SK-N-MC (cell line): ENCODE measurements at regions not wholly inside any gene's neighbourhood (a gene's known extent, or its start where the extent isn't known, plus 50 kb on each side); places are given as distances from the start of the nearest gene placed in this dataset.
"Not testable (repeated sequence)": the region's sequence is repeated elsewhere in the genome, so short reads cannot be mapped to it uniquely, and the experiment has no call there.

Source experiments
- DNase-seq: peaks from one replicate; pipeline ENCODE4 v3.0.0-alpha.2; 2011; ENCODE audit warnings: low read depth, low spot score
- H3K27ac ChIP-seq: fragments of 200-600 bp; sonication (generic); 2 replicates; pipeline ENCODE4 v1.5.1; 2016; ENCODE audit warnings: mixed run types
- H3K36me3 ChIP-seq: fragments of 200-600 bp; sonication (generic); 2 replicates; pipeline ENCODE4 v1.6.1; 2017; ENCODE audit warnings: antibody characterized with exemption, low read length, mixed read lengths; ENCODE audit not compliant: insufficient read depth
- H3K4me3 ChIP-seq: fragments of 200-600 bp; sonication (generic); 2 replicates; pipeline ENCODE4 v1.5.1; 2016
- H3K9ac ChIP-seq: fragments of 200-600 bp; sonication (generic); 2 replicates; pipeline ENCODE4 v1.8.0; 2017; ENCODE audit warnings: mixed run types, mixed read lengths; ENCODE audit not compliant: insufficient read length
- H3K9me3 ChIP-seq: fragments of 200-600 bp; sonication (generic); 2 replicates; pipeline ENCODE4 v1.6.1; 2017; ENCODE audit warnings: low read depth, mild to moderate bottlenecking, antibody characterized with exemption, low read length, moderate library complexity, mixed read lengths
- EZH2 ChIP-seq: fragments of 200-600 bp; sonication (generic); IDR thresholded peaks from one replicate; pipeline ENCODE4 v1.6.1; 2017; ENCODE audit warnings: antibody characterized with exemption
- FOXP2 ChIP-seq: optimal IDR thresholded peaks from 2 replicates; pipeline ENCODE3; 2011; ENCODE audit warnings: mild to moderate bottlenecking, moderate library complexity; ENCODE audit not compliant: insufficient read depth; ENCODE audit errors: extremely low read length, control extremely low read depth
- POLR2AphosphoS5 ChIP-seq: IDR thresholded peaks from 2 replicates; pipeline ENCODE4 v1.6.1; 2012; ENCODE audit warnings: mild to moderate bottlenecking, low read depth, low read length, borderline replicate concordance

DNA sequence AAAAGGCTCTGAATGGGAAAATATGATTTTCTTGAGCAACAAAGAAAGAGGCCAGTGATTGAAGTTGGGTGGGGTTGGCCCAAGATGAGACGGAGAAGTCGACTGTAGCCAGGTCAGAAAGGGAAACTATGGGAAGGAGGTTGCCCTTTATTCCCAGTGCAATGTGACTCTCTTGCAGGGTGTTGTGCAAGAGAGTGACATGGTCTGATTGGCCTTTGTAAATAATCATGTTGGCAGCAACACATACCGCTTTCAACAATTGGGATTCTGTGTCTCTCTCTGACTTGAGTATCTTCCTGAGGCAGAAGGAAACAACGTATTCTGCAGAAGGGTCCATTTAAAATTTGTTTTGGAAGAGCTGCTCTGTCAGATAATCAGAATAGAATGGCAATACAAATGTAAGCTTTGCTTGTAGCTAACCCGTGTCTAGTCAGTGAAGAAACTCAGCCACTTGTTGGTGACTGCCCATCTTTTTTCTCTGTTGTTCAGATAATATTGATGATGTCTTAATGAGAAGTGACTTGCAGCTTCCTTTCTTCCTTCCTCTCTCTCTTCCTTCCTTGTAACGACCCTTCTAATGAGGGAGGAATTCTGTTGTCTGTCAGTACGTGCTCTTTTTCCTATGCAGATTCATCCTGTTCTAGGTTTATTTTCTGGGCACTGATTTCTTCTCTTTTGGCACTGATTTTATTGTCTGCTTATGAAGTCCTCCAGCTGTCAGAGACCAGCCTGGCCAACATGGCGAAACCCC, 311.0 kb upstream of the FAM98A start:
- no peaks in the 10 kb centered on the region for H3K9me3 ChIP-seq
- H3K9ac ChIP-seq: no peak overlapping the region
- TF ChIP-seq FOXP2 (no peak), POLR2AphosphoS5 (no peak), EZH2 (no peak)
- DNase-seq: no peak
- H3K27ac ChIP-seq: no peak overlapping the region
- no peaks in the 10 kb centered on the region for H3K36me3 ChIP-seq
- no peak overlapping the region for H3K4me3 ChIP-seq

DNA sequence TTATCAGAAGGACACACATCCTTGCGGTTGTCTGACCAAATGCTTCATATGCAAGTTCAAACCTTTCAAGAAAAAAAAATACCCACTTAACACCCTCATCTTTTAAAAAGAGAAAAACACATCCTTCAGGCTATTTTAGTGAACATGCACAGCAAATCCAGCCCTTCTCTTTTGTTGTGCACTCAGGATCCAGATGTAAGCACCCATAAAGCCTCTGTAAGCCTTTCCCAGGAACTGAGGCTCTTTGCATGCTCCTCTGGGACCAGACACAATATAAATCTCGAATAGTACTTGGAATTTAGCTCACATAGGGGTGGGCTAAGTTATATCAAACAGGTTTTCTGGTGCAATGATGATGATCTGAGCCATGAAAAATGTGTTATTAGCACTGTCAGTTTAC, 308.8 kb upstream of the FAM98A start:
- no peak overlapping the region; the same call in 1 of the 2 replicates for H3K27ac ChIP-seq
- no peak overlapping the region for H3K9ac ChIP-seq
- no peaks in the 10 kb centered on the region for H3K36me3 ChIP-seq
- no peaks in the 10 kb centered on the region for H3K9me3 ChIP-seq
- TF ChIP-seq EZH2 (no peak), FOXP2 (no peak), POLR2AphosphoS5 (no peak)
- no peak for DNase-seq
- no peak overlapping the region for H3K4me3 ChIP-seq

DNA sequence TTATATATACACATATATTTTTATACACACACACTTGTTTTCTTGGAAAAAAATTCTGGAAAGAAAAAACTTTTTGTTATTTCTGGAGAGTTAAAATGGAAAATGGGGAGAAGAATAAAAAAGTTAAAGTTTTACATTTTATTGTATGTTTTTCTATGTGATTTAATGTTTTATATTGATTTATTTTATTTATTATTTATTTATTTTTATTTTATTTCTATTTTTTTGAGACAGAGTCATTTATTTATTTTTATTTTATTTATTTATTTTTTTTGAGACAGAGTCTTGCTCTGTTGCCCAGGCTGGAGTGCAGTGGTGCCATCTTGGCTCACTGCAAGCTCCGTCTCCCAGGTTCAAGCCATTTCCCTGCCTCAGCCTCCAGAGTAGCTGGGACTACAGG, 307.0 kb upstream of the FAM98A start:
- H3K27ac ChIP-seq, DNase-seq, H3K9me3 ChIP-seq, H3K4me3 ChIP-seq, H3K9ac ChIP-seq, H3K36me3 ChIP-seq: not testable (repeated sequence)

DNA sequence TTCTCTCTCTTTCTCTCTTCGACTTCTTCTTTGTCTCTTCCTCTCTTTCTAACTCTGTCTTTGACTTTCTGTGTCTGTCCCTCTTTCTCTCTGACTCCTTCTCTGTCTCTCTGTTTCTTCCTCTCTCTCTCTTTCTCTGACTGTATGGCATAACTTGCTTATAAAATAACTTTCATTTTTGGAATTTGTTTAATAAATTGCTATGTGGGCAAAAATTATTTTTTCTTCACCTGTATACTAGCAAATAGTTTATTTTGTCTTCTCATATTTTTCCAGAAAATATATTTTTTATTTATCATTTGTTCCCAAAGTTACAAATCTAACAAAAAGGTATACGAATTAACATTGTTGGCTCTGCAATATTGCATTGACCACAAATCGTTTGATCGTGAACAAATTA, 305.7 kb upstream of the FAM98A start:
- no peak for DNase-seq
- H3K4me3 ChIP-seq: no peak overlapping the region
- no peak overlapping the region for H3K9ac ChIP-seq
- H3K27ac ChIP-seq: no peak overlapping the region
- TF ChIP-seq POLR2AphosphoS5 (no peak), FOXP2 (no peak), EZH2 (no peak)
- no peaks in the 10 kb centered on the region for H3K9me3 ChIP-seq
- no peaks in the 10 kb centered on the region for H3K36me3 ChIP-seq

DNA sequence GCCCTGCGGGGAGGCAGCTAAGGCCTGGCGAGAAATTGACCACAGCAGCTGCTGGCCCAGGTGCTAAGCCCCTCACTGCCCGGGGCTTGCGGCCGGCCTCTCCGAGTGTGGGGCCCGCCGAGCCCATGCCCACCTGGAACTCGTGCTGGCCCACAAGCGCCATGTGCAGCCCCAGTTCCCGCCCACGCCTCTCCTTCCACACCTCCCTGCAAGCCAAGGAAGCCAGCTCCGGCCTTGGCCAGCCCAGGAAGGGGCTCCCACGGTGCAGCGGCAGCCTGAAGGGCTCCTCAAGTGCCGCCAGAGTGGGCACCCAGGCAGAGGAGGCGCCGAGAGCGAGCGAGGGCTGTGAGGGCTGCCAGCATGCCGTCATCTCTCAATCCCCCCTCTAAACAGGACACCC, 304.6 kb upstream of the FAM98A start:
- TF ChIP-seq EZH2: no peak
- no peak for TF ChIP-seq FOXP2
- TF ChIP-seq POLR2AphosphoS5: no peak
- Histone ChIP-seq H3K27ac (no peak overlapping the region), H3K4me3 (no peak overlapping the region), H3K36me3 (no peaks in the 10 kb centered on the region), H3K9ac (no peak overlapping the region), H3K9me3 (no peaks in the 10 kb centered on the region)
- no peak for DNase-seq

DNA sequence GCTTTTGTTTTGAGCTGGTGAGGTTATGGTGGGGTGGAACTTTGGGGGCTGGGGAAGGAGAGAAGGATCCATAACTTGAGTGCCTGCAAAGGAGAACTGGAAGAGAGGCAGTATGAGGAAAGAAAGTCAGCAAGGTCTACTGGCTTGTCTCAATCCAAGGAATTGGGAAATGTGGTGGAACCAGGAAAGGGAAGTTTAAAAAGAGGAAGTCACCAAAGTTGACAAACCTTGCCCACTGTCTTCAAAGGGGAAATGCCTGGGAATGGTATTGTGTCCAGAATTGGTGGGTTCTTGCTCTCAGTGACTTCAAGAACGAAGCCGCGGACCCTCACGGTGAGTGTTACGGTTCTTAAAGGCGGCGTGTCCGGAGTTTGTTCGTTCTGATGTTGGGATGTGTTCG, 304.1 kb upstream of the FAM98A start:
- no peak overlapping the region for H3K4me3 ChIP-seq
- TF ChIP-seq EZH2 (no peak), FOXP2 (no peak), POLR2AphosphoS5 (no peak)
- H3K27ac ChIP-seq: no peak overlapping the region
- no peak for DNase-seq
- no peaks in the 10 kb centered on the region for H3K36me3 ChIP-seq
- no peaks in the 10 kb centered on the region for H3K9me3 ChIP-seq
- H3K9ac ChIP-seq: no peak overlapping the region

DNA sequence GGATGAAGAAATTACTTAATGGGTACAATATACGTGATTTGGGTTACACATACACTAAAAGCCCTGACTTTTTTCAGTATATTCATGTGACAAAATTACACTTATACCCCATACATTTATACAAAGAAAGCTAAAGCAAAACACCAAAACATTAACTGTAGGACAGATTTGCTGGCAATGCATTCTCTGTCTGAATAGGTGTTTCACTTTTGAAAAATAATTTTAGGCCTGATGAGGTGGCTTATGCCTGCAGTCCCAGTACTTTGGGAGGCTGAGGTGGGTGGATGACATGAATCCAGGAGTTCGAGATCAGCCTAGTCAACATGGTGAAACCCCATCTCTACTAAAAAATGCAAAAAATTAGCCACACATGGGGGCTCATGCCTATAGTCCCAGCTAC, 301.5 kb upstream of the FAM98A start:
- TF ChIP-seq EZH2 (no peak), POLR2AphosphoS5 (no peak), FOXP2 (no peak)
- DNase-seq: no peak
- no peak overlapping the region for H3K27ac ChIP-seq

DNA sequence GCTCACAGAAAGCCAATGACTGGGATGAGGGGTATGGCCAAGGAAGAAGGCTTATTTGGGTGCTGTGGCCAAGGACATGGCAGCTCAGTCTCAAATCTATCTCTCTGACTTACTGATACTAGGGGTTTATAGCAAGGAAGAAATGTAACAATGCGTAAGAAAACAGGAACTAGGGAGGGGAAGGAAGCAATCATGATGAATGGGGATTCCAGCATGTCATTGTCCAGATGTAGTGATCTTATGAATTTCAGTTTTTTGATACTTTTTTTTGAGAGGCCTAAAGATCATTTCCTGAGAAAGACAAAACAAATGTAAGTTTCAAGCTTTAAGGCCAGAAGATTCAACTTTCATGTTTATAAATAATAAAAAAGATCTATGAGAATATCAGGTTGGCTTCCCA, 298.6 kb upstream of the FAM98A start:
- DNase-seq: no peak
- no peaks in the 10 kb centered on the region for H3K9me3 ChIP-seq
- H3K4me3 ChIP-seq: no peak overlapping the region
- H3K27ac ChIP-seq: no peak overlapping the region
- no peaks in the 10 kb centered on the region for H3K36me3 ChIP-seq
- TF ChIP-seq FOXP2 (no peak), EZH2 (no peak), POLR2AphosphoS5 (no peak)
- H3K9ac ChIP-seq: no peak overlapping the region

More for the DNA sequence above, 301.5 kb upstream of the FAM98A start:
- no peak overlapping the region for H3K4me3 ChIP-seq
- H3K9me3 ChIP-seq: no peaks in the 10 kb centered on the region
- H3K36me3 ChIP-seq: no peaks in the 10 kb centered on the region
- no peak overlapping the region for H3K9ac ChIP-seq

DNA sequence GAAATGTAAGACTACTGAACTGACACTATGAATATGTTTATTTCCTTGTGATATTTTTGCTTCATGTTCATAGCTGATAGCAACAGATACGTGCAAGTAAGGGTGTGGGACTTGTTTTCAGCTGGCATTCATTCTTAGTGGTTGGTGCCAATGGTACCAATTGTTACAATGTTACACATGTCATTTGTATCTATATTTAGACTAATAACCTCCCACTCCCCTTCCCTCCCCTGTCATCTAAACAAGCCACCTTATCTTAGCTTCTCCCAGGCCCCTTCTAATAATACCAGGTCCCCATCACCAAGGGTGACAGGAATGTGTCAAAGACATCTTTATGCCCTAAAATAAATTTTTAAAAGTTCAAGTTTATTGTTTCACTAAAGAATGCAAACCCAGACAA, 294.7 kb upstream of the FAM98A start:
- H3K4me3 ChIP-seq: no peak overlapping the region
- no peak for TF ChIP-seq FOXP2
- no peak for TF ChIP-seq EZH2
- TF ChIP-seq POLR2AphosphoS5: no peak
- no peak for DNase-seq
- no peaks in the 10 kb centered on the region for H3K36me3 ChIP-seq
- H3K9me3 ChIP-seq: no peaks in the 10 kb centered on the region
- H3K9ac ChIP-seq: no peak overlapping the region
- no peak overlapping the region for H3K27ac ChIP-seq
